ENCODE measurements at regions not wholly inside any gene's neighbourhood (a gene's known extent, or its start where the extent isn't known, plus 50 kb on each side); places are given as distances from the start of the nearest gene placed in this dataset.
A peak's percentile ranks its signal among the peaks of the same experiment; 100 is the strongest.
"Not testable (repeated sequence)": the region's sequence is repeated elsewhere in the genome, so short reads cannot be mapped to it uniquely, and the experiment has no call there.

DNA sequence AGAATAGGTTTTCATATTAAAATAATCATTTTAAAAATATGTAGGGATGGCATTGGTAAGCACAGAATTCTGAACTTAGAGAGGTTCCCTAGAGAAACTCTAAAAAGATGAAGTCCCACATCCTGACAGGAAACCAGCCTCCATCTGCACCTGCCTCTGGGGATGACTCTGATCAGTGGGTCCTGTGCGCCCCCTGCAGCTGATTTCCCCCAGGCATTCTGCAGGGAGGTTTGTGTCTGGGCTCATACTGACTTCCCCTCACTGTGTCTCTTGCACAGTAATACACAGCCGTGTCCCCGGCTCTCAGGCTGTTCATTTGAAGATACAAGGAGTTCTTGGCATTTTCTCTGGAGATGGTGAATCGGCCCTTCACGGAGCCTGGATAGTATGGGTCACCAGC is 602.9 kb downstream of the TMEM121 start:
- DNase-seq (ENCODE audit: low read depth in 2 of 2): peak in 1 of 2 donors; percentile 23

DNA sequence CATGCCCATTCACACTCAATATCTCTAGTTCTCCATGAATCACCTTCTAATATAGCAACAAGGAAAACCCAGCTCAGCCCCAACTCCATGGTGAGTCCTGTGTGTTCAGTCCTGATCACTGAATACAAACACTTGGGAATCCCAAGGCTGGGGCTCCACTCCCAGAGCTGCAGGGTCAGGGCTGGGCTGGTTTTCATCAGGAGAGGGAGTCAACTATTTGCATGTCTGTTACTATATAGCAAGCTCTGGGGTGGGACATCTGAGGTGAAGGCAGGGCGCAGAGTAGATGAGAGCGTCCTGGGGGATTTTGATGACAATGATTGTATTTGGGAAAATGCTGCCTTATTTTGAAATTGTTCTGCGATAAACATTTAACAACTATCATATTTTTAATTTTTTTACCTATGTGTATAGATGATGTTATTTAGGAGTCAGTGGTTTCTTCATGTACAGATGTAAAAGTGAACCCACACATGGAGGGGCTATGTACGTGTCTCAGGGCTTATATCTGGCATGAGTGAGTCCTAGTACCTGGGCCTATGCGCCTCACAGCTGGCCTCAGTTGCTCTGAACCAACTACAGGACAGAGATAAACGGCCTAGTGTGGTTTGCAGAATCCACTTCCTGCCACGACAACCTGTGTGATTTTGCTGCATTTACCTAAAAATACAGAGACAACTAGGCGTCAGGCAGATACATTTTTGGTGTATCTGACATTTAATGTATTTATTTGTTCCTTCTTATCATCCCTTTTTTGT is 603.7 kb downstream of the TMEM121 start:
- not testable (repeated sequence) for DNase-seq (ENCODE audit: low read depth in 2 of 2)

DNA sequence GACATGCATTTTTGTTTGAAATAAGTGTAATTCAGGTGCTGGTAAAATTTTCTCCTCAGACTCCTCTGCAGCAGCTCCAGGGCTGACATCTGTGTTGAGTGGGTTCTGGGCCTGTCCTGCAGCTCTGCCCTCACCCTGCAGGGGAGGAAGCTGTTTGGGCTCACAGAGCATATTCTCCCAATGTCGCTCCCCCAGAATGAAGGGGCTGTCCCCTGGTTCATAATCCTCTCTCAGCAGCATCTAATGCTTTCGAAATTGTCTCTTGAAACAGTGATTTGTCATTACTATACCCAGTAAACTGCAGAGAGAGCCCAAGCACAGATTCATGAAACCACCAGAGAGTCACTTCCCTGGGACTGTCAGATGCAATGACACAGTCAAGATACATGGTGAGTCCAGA is 606.7 kb downstream of the TMEM121 start:
- not testable (repeated sequence) for DNase-seq (ENCODE audit: low read depth in 2 of 2)

DNA sequence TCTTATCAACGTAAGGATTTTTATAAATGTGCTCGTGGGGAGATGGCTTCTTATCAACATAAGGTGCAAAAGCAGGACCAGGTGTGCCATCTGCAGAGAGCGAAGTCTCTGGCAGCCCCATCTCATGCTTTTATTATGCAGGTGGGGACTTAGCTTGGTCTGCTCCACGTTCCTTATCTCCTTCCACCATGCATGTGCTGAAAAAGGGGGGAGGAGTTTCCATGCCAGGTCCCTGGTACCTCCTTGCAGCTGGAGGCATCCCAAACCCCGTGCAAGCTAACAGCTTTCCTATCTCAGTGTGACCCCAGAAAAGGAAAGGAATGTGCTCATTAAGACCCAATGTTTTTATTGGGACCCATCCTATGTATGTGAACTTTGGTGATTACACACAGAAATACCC is 608.5 kb downstream of the TMEM121 start:
- no peak for DNase-seq (ENCODE audit: low read depth in 2 of 2)

DNA sequence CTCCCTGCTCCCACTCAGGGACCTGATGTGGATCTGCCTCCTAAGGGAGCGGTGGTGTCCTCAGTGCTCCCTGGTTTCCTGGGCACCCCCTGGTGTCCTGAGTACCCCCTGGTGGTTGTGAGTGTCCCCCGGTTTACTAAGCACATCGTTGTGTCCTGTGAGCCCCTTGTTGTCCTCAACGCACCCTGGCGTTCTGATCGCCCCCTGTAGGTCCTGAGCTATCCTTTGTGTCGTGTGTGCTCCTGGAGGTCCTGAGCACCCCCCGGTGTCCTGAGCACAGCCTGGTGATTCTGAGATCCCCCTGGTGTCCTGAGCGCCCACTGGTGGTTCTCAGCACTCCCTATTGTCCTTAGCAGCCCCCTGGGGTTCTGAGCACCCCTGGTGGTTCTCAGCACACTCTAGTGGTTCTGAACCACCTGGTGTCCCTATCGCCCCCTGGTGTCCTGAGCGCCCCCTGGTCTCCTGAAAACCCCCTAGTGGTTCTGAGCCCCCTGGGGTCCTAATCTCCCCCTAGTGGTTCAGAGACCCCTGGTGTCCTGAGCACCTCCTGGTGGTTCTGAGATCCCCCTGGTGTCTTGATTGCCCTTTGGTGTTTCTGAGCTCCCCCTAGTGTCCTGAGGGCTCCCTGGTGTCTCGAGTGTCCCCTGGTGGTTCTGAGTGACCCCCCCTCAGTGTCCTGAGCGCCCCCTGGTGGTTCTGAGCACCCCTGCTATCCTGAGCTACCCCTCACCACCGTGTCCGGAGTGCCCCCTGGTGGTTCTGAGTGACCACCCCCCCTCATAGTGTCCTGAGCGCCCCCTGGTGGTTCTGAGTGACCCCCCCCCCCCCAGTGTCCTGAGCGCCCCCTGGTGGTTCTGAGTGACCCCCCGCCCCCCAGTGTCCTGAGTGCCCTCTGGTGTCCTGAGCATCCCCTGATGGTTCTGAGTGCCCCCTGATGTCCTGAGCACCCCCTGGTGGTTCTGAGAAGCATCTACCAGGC is 615.1 kb downstream of the TMEM121 start:
- peak; percentile 34 to 64 for DNase-seq (ENCODE audit: low read depth in 2 of 2)

DNA sequence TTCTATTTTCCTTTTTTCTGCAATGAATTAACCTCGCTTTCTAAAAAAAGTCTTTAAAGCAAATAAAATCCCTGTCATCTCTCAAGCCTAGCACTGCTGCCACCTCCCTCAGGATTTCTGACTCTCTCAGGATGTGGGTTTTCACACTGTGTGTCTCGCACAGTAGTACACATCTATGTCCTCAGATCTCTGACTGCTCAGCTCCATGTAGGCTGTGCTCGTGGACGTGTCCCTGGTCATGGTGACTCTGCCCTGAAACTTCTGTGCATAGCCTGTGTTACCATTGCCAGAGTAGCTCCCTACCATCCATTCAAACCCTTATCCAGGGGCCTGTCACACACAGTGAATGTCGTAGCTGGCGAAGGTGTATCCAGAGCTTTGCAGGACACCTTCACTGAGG is 619.3 kb downstream of the TMEM121 start:
- DNase-seq (ENCODE audit: low read depth in 2 of 2): not testable (repeated sequence)

DNA sequence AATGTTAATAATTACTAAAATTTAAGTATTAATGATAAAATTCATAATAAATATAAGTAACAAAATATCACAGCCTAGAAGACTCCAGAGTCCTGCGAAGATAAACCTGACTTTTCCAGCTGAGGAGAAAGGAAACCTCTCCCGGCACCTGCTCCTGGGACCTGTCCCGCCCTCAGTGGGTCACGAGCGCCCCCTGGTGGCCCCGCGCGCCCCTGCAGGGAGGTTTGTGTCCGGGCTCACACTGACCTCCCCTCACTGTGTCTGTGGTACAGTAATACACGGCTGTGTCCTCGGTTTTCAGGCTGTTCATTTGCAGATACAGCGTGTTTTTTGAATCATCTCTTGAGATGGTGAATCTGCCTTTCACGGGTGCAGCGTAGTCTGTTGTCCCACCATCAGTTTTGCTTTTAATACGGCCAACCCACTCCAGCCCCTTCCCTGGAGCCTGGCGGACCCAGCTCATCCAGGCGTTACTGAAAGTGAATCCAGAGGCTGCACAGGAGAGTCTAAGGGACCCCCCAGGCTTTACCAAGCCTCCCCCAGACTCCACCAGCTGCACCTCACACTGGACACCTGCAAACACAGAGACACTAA is 627.1 kb downstream of the TMEM121 start:
- DNase-seq (ENCODE audit: low read depth in 2 of 2): peak; percentile 84 to 85

DNA sequence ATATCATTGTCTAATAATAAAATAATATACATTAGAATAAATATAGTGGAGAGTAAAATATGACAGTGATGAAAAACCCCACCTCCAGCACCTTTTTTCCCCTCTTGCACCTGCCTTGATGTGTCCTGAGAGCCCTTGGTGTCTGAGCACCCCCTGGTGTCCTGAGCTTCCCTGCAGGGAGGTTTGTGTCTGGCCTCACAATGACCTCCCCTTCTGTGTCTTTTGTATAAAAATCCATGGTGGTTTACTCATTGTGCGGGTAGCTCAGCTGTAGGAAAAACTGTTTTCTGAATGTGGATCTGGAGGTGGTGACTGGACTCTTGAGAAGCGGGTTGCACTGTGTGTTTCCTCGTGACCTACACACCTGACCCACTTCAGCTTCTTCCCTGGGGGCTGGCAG is 636.9 kb downstream of the TMEM121 start:
- no peak for DNase-seq (ENCODE audit: low read depth in 2 of 2)

DNA sequence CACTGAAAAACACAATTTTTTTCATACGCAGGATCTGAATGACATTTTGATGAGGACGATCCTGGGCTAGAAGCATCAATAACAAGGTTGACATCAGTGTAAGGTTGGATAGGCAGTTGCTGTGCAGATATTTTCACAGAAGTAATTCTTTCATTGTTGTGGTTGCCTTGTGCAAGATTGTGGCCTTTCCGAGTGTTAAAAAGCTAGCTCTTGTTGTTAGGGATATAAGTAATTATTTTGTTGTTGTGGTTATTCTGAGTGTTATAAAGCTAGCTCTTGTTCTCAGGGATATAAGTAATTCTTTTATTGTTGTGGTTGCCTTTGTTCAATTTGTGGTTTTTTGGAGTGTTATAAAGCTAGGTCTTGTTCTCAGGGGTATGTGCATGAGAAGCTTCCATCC is 637.4 kb downstream of the TMEM121 start:
- not testable (repeated sequence) for DNase-seq (ENCODE audit: low read depth in 2 of 2)

DNA sequence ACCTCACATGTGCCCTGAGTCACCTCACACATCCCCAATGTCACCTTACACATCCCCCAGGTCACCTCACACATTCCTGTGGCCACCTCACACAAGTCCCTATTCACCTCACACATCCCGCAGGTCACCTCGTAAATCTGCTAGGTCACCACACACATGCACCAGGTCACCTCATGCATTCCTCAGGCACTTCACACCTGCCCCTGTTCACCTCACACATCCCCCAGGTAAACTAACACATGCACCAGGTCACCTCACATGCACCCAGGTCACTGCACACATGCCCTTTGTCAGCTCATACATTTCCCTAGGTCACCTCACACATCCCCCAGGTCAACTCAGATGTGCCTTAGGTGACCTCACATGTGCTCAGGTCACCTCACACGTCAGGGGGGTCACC is 639.8 kb downstream of the TMEM121 start:
- no peak for DNase-seq (ENCODE audit: low read depth in 2 of 2)

DNA sequence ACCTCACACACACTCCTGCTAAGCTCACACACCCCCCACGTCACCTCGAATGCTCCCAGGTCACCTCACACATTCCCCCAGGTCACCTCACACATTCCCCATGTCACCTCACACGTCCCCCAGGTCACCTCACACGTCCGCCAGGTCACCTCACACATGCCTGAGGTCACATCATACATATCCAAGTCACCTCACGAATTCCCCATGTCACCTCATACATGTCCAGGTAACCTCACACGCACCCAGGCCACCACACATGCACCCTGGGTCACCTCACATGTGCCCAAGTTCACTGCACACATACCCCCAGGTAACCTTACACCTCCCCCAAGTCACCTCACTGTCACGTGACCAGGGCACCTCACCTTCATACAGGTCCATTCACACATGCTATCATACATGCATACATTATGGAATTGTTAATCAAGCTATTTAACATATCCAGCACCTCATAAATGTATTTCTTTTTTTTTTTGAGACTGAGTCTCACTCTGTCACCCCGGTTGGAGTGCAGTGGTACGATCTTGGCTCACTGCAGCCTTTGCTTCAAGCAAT is 640.3 kb downstream of the TMEM121 start:
- DNase-seq (ENCODE audit: low read depth in 2 of 2): no peak

DNA sequence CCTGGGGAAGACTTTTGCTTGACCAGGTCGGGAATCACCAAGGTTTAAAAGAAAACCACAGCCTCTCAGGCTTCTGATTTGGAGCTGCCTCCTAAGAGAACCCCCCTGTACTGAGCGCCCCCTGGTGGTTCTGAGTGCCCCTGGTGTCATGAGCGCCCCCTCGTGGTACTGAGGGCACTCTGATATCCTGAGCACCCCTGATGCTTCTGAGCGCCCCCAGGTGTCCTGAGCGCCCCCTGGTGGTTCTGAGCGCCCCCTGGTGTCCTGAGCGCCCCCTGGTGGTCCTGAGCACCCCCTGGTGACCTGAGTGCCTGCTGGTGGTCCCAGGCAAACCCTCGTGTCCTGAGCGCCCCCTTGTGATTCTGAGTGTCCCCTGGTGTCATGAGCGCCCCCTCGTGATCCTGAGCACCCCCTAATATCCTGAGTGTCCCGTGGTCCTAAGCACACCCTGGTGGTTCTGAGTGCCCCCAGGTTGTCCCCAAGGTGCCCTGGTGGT is 643.8 kb downstream of the TMEM121 start:
- DNase-seq (ENCODE audit: low read depth in 2 of 2): peak; percentile 56 to 78

DNA sequence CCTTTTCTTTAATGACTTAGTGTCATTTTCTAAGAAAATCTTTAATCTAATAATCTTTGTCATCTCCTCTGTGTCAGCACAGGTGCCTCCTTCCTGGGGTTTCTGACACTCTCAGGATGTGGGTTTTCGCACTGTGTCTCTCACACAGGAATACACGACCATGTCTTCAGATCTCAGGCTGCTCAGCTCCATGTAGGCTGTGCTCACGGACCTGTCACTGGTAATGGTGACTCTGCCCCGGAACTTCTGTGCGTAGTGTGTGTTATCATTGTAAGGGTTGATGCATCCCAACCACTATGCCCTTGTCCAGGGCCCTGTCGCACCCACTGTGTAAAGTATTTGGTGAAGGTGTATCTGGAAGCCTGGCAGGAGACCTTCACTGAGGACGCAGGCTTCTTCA is 647.8 kb downstream of the TMEM121 start:
- DNase-seq (ENCODE audit: low read depth in 2 of 2): no peak

DNA sequence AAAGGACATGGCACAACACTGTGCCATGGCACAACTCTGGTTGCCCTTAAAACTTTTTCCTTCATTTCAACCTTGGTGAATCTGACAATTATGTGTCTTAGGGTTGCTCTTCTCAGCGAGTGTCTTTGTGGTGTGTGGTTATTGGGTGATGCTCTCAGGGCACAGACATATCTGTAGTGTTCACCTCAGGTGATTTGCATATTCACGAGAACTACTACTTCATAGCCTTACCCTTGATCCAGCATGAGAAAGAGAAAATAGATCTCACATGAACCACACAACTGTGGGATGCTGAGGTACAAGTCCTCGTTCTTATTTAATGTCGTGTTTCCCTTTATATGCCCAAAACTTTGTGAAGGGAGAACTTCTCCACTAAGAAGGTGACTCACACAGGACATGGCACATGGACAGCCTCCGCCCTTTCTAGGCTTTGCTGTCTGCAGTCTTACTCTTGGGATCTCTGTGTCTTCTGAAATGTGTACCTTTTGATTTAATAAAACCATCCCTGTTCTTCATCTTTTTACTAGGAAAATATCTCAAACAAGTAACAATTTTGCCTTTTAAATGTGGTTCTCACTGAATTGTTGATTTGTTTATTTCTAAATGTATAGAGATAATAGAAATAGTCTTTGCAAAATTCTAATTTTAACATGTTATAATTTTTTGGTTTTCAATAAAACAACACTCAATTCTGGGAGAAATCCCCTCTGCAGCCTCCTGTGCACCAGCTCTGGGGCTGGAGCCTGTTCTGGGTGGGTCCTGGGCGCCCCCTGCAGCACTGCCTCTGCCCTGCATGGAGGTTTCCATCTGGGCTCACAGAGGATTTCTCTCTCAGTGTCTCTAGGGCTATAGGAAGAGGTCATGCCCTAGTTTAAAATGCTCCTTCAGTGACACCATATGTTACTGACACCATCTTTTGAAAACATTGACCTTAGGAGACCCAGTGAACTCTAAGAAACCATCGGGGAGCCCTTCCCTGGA is 651.2 kb downstream of the TMEM121 start:
- not testable (repeated sequence) for DNase-seq (ENCODE audit: low read depth in 2 of 2)

DNA sequence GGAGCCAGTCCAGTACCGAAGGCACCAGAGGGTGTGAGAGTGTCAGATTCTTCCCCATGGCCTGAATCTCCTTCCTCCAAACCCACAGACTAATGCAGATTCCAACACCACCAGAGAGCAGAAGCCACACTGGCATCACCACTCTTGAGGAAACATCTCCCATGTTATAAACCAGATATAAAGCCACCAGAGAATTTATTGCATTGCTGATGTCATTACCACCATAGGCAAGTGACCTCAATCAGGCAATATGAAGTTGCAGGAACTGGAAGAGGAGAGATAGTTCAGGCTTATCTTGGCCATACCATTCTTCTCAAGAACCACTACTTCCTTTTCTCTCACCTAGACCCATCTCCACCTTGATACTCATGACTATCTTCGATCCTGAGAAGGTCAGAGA is 653.4 kb downstream of the TMEM121 start:
- no peak for DNase-seq (ENCODE audit: low read depth in 2 of 2)

DNA sequence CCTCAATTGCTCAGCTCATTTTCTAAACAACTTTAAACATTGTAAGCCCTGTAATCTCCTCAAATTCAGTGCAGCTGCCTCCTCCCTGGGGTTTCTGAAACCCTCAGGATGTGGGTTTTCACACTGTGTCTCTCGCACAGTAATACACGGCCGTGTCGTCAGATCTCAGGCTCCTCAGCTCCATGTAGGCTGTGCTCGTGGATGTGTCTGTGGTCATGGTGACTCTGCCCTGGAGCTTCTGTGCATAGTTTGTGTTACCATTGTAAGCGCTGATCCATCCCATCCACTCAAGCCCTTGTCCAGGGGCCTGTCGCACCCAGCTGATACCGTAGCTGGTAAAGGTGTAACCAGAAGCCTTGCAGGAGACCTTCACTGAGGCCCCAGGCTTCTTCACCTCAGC is 658.4 kb downstream of the TMEM121 start:
- peak; percentile 27 to 52 for DNase-seq (ENCODE audit: low read depth in 2 of 2)

DNA sequence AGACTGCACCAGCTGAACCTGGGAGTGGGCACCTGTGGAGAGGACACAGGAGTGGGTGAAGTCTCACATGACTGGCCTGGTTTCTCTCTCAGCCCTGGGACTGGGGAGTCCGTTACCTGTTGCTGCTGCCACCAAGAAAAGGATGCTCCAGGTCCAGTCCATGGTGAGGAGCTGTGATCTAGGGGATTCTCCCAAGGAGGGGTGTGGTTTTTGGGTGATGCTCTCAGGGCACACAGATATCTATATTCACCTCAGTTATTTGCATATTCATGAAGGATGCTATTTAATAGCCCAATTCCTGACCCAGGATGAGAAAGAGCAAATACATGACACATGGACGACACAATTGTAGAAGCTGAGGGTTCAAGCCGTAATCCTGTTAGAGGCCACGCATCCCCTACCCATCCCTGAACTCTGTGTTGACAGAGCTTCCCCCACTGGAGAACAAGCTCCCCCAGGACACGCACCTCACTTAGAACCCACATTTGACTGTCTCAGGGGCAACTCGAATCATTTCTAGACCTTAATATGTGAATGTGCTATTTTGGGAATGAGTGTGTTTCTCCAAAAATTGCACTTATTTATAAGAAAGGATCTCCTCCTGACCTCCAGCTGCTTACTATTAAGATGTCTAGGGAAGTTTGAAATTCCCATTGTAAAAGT is 658.9 kb downstream of the TMEM121 start:
- not testable (repeated sequence) for DNase-seq (ENCODE audit: low read depth in 2 of 2)

DNA sequence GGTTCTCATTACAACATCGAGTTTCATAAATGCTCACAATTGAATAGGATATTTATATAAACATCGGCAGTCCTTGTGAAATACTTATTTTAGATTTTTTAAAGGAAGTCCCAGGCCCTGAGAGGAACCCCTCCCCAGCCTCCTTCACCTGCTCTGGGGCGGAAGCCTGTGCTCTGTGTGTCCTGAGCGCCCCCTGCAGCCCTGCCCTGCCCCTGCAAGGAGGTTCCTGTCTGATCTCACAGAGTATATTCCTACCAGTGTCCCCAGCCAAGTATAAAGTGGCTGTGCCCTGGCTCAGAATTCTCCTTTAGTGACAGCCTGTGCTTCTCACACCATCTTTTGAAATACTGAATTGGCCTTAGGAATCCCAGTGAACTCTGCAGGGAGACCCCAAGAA is 659.5 kb downstream of the TMEM121 start:
- DNase-seq (ENCODE audit: low read depth in 2 of 2): peak; percentile 41 to 43

DNA sequence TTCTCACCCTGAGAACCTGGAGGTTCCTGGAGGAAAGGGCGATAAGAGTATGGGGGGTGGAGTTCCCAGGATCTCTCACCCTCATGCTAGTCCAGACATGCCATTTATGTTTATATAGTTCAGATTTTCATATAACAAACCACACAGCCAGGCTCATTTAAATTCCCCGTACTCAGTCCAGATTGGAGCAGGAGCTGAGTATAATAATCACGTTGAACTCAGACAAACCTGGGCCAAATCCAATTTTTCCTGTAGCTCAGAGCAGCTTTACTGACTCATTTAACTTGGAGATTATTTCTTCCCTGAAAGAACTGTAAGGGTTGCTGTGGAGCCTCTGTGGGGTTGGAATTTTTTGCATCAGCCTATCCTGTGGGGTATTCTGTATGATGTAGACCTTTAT is 660.8 kb downstream of the TMEM121 start:
- DNase-seq (ENCODE audit: low read depth in 2 of 2): no peak

DNA sequence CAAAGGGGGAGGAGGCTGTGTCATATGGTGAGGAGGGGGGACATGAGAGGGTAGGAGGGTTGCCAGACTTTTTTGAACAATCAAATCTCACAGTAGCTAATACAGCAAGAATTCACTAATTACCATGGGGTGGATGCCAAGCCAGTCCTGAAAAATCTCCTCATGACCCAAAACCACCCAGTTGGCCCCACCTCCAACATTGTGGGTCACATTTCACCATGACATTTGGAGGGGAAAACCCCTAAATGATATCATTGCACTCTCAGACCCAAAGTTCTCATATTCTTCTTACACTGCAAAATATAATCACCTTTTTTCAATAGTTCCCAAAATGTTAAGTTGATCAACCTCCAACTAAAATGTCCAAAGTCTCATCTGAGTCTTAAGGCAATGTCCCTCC is 666.3 kb downstream of the TMEM121 start:
- DNase-seq (ENCODE audit: low read depth in 2 of 2): not testable (repeated sequence)
